ENCODE measurements at regions not wholly inside any gene's neighbourhood (a gene's known extent, or its start where the extent isn't known, plus 50 kb on each side); places are given as distances from the start of the nearest gene placed in this dataset.

GRCh38 chr10:10092581-10092980 is 925.1 kb upstream of the CELF2 start:
- TF ChIP-seq CTCF (IDR thresholded peaks at IDR 0.05; ENCODE audit: extremely low read depth, missing control alignments): no peak
- no peak for DNase-seq (ENCODE audit: low spot score)

- no peak for DNase-seq (ENCODE audit: low spot score)
These were observed 924.7 kb upstream of the CELF2 start for GRCh38 chr10:10093021-10093420.

GRCh38 chr10:10094691-10095090 is 923.0 kb upstream of the CELF2 start:
- DNase-seq (ENCODE audit: low spot score): no peak
- no peak for TF ChIP-seq CTCF (IDR thresholded peaks at IDR 0.05; ENCODE audit: extremely low read depth, missing control alignments)

More at GRCh38 chr10:10093021-10093420, 924.7 kb upstream of the CELF2 start:
- TF ChIP-seq CTCF (IDR thresholded peaks at IDR 0.05; ENCODE audit: extremely low read depth, missing control alignments): no peak

GRCh38 chr10:10096296-10096695 is 921.4 kb upstream of the CELF2 start:
- DNase-seq (ENCODE audit: low spot score): no peak
- TF ChIP-seq CTCF (IDR thresholded peaks at IDR 0.05; ENCODE audit: extremely low read depth, missing control alignments): no peak

GRCh38 chr10:10096898-10097297 is 920.8 kb upstream of the CELF2 start:
- DNase-seq (ENCODE audit: low spot score): no peak
- no peak for TF ChIP-seq CTCF (IDR thresholded peaks at IDR 0.05; ENCODE audit: extremely low read depth, missing control alignments)

GRCh38 chr10:10101106-10101505 is 916.6 kb upstream of the CELF2 start:
- no peak for DNase-seq (ENCODE audit: low spot score)
- TF ChIP-seq CTCF (IDR thresholded peaks at IDR 0.05; ENCODE audit: extremely low read depth, missing control alignments): no peak

GRCh38 chr10:10110844-10111490 is 906.7 kb upstream of the CELF2 start:
- DNase-seq (ENCODE audit: low spot score): no peak

More at GRCh38 chr10:10110844-10111490, 906.7 kb upstream of the CELF2 start:
- TF ChIP-seq CTCF (IDR thresholded peaks at IDR 0.05; ENCODE audit: extremely low read depth, missing control alignments): no peak

All from GM20000 (cell line).